Urothelium cell line (cell line): ENCODE measurements at regions not wholly inside any gene's neighbourhood (a gene's known extent, or its start where the extent isn't known, plus 50 kb on each side); places are given as distances from the start of the nearest gene placed in this dataset.

Experiments used
- DNase-seq: peaks from one replicate; pipeline ENCODE4 v3.0.0; 2011; ENCODE audit warnings: low spot score, mixed read lengths
- FAIRE-seq: peaks from 2 replicates; lab custom pipeline; 2011; peaks lifted over from hg19 to GRCh38; lab: Jason Lieb, UNC

DNA sequence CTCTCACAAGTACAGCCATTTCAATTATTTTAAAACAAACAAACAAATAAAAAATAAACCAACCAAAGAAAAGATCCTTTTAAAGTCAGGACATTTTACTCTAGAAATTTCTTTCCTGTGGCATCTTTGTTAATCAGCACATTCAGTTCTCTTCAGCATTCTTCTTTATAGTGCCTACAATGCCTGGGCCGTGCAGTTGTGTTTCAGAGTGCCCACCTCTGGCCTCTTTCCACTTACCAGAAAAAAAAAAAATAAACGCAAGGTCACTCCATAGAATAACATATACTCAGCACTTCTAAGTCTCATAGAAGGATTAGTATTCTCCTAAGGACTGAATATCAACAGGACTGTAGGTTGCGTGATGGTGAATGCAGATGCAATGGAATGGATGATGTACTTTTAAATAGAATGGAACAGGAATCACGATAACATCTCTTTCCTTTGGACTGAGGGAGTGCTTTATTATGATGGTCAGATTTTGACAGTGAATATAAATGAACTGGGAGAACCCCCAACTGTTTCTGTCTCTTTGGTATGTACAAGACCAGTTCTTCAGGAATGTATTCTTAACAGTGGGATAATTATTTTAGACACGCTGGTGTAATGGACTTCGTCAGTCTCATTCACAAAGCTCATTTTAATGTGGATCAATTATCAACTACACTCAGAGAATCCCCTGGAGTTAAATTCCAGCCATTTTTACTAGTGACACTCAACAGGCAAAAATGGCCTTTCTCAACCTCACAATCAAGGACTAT, 125.0 kb upstream of the NBEA start:
- DNase-seq, result no peak
- no peak for FAIRE-seq

DNA sequence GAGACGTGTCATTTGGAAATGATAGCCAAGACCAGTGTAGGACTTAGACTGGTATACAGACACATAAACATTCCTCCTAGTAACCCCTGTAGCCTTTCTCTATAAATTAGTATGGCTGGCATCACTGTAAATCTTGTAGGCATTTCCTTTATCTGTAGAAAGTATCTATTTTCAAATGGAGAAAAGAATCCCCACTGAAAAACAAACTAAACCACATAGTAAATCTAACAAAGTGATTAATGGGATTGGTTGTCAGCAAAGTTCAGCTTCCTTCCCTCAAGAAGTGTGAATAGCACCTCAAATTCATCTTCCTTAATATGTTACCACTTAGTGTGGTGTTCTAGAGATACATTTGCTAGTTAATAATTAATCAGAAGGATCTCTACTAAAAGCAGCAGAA, 119.4 kb upstream of the NBEA start:
- DNase-seq, result no peak
- no peak for FAIRE-seq

DNA sequence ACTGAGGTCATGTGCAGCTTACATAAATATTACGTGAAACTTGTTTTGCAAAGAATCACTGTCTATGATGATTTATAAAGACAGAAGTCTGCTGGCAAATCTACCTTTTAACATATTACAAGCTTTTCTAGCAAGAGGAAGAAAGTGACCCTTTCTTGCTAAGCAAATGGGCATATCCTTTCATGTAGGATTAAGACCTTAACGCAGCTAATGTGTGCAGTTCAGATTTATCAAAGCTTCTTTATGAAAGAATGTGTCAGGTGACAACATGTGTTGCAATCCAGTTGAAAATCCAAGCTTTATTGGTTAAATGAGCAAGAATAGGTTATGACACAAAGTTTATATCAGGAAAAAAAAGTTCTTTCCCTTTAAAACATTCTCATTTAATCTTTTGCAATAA, 115.6 kb upstream of the NBEA start:
- no peak for DNase-seq
- FAIRE-seq, result no peak

DNA sequence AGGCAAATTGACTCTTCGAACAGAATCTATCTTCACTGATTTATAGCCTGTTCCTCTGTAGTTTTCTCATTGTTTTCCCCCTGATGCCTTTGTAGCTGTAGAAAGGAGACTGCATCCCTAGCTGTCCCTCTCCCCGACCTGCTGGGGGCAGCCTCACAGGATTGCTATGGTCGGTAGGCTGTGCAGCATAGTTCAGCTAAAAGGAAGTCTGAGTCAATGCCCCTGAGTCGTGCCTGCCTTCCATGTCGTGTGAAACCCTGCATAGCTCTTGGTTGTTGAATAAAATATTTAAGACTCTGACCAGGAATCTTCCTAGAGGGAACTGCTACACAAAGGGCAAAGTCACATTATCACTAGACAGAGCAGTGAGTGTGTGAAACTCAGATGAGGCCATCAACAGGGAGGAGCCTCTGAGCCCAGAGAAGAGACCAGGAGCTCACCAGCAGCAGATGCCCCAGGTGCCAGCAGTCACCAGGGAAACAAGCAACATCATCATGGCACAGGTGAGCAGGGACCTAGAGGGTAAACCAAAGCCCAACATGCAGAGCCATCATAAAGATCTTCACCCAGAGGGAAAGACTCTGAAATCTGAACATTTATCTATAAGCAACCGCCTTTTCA, 108.4 kb upstream of the NBEA start:
- DNase-seq (no peak), FAIRE-seq (no peak)

DNA sequence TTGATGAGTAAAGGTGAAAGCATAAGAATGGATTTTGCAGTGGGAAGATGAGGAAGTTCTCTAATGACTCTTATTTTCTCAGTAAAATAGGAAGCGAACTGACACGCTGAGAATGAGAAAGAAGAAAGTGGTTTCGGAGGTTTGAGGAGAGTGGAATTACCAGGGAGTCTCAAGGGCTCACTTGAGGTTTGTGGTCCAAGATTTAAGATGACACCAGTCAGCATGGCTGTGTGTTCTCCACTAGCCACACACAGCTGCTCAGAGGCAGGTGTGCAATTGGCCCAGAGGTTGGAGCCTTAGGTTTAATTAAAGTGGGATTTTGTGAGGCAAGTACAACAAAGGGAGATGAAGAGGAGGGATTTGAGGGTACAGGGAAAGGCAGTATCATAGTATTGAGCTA, 99.6 kb upstream of the NBEA start:
- FAIRE-seq (no peak), DNase-seq (no peak)

DNA sequence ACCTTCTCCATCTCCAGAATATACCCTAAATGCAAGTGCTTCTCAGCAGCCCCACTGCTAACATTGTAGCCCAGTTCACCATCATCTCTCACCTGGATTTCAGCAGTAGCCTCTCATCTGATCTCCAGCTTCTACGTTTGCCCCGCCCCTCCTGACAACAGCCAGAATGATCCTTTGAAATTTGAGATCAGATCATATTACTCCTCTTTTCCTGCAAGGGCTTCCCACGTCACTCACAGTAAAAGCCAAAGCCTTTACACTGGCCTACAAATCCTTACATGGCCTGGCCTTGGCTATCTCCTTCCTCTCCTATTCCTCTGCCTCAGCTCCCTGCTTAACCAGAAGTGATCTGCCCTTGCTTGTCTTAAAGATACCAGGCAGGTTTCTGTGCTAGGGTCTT, 94.3 kb upstream of the NBEA start:
- no peak for DNase-seq

DNA sequence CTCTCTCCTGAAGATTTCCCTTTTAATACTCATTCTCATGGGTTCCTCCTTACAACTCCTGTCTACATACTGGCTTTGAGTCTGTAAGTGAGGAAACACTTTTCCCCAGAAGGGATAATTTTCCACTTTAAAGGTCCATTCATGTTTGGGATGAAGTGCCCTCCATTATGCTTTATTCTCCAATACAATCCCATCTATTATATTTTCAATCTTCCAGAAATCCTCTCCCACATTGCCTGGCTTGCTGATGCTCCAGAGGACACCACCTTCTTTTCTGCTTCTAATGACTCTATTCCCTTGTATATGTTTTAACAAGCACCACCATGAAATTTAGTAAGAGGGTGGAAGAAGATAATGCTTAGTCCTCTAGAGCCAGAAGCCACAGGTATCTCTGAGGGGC, 92.7 kb upstream of the NBEA start:
- DNase-seq, result no peak
- no peak for FAIRE-seq

More for the DNA sequence above, 94.3 kb upstream of the NBEA start:
- FAIRE-seq, result no peak

DNA sequence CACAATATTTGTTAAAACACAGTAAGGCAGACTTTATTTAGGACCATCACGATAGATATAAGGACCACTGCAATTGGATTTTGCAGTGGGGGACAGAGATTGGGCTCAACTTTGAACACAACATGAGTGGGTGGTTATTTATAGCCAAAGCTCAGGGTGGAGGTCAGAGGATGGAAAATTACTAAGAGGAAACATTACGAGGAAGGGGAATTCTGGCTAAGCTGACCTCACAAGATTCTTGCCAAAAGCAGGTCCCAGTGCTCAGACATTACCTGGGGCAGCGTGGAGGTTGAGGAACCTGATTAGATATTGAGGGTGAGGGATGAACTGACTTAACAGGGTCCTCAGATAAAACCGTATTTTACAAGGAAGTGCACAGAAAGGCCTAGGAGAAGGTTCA, 88.9 kb upstream of the NBEA start:
- no peak for DNase-seq
- no peak for FAIRE-seq

DNA sequence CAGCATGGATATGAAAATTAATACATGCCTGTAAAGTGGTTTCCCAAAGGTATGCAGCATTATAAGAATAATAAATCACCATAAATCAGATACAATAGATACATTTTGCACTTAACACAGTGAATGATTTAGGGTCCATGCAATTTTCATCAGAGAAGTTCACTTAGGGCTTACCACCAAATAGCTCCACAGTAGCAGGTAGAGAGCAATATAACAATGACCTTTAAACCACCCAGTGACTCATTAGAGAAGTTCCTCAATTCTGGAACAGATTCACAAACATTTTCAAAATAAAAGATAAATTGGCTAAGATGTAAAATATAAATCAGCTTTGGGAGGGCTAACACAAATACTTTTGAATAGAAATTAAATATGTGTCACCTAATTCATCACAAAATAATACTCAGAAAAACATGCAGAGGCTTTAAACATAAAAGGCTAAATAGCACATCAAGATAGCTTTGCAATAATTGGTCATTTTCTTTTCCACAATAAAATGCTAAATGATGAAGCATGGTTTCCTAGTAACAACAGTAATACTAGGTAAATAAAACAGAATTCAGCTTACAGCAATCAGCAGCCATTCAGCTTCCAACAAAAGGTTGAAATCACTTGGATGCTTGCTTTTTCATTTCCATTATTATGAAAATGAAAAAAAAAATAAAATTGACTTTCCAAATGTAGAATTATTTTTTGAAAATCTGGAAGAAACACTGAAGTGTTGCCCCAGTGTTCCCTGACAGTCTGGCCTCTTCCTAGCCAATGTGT, 84.3 kb upstream of the NBEA start:
- FAIRE-seq (no peak), DNase-seq (no peak)

DNA sequence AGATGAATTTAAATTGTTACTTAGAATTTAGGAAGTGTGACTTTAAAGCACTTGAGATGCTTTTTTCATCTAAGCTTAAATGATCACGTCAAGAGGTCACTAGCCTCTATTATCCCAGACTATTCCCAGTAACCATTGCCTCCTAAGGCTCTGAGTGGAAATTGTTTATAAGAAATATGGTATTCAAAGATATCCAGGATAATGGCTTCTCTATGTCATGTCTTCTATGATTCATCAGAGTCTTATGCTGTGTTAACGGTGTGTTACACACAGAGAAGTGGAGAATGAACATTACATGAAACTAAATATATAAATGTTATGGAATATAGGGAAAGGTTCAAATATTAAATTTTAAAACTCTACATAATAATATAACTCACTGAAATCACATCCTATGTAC, 79.8 kb upstream of the NBEA start:
- no peak for DNase-seq
- FAIRE-seq, result no peak

DNA sequence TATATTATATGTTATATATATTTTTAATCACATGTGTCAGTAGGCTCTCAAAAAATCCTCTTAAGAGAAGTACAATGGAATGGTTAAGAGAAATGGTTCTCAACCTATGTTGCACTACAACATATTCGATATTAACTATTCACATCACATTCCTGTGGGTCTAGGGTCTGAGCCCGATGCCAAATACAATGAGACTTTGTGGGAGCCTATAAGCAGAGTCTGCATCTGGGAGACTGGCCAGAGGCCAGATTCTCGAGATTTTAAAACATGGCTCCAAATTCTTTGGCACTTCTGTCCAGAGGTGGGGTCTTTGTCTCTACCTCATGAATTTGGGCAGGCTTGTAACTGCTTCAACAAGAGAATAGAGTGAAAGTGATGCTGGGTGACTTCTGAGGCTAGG, 79.4 kb upstream of the NBEA start:
- DNase-seq, result no peak

DNA sequence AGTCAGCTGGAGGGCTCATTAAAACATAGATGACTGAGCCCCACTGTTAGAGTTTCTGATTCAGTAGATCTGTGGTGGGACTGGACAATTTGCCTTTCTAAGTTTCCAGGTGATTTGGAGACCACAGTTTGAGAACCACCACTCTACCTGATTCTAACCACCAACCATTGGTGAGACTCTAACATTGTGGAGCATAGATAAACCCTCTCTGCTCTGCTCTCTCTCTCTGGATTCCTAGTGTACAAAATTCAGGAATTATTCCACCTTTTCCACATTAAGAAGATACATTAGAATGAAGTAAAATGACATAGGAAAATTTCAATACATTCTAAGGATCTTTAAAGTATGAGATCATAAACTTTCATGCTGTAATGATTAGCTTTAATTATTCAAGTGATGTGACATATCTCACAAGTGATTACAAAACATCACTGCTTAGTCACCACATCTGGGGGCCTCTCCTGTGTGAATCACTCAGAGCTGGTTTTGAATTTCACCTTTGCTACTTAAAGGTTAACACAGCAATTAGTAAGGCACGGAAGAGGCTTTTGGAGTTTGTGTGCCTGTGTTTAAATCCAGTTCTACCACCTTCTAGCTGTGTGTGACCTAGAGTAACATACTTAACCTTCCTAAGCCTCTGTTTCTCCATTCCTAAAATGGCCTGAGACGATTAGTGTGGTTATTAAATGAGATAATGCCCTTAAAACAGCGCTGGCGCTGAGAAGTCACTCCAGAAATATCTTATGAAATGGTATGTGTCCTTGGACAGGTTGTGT, 78.5 kb upstream of the NBEA start:
- FAIRE-seq, result no peak
- peak; percentile 46 for DNase-seq

More for the DNA sequence above, 79.4 kb upstream of the NBEA start:
- no peak for FAIRE-seq

DNA sequence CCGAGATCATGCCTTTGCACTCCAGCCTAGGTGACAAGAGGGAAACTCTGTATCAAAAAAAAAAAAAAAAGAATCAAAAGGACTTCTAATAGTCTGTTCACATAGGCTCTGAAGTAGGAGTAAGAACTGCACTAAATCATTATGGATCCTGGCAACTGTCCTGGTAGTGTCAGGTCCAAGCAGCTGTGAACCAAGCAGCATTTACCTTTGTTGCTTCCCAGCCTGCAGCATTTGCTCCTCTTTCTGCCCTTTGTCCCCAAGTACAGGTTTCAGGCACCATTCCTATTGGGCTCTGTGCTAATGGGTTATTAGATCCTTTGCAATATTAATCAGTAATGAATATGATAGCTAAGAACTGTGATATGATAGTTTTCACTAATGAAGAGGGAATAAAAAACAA, 77.4 kb upstream of the NBEA start:
- FAIRE-seq (no peak), DNase-seq (no peak)

DNA sequence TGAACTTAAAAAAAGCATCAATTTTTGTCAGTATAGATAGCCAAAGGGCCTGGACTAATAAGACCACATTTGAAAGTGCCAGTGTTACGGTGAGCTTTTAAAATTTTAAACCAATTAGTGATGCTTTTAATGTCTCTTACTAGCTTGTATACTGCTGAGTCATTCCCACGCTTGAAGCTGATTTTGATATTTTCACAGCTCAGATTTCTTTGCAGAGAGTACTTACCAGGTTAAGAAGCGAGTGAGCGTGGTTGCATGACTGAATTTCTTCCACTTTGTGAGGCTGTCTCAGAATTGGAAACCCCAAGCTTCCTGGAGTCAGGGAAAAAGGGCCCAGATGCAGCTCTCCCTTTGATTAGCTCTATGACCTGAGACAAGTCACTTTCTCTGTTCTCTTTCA, 74.5 kb upstream of the NBEA start:
- FAIRE-seq (no peak), DNase-seq (no peak)

DNA sequence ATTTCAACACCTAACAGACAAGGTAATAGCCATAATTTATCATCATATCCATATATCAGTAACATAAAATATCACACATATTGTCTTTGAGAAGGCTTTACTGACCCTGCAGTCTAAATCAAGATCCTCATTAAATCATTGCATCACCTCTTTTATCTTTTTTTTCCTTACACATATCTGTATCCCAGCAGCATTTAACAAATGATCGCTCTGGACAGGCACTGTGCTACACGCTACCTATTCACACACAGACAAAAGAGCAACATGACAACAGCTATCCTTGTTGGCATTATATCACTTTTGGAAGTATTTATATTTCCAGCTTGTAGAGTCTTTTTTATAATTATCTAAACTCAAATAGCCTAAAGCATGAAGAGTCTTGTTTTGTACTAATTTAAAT, 73.3 kb upstream of the NBEA start:
- no peak for DNase-seq
- no peak for FAIRE-seq

DNA sequence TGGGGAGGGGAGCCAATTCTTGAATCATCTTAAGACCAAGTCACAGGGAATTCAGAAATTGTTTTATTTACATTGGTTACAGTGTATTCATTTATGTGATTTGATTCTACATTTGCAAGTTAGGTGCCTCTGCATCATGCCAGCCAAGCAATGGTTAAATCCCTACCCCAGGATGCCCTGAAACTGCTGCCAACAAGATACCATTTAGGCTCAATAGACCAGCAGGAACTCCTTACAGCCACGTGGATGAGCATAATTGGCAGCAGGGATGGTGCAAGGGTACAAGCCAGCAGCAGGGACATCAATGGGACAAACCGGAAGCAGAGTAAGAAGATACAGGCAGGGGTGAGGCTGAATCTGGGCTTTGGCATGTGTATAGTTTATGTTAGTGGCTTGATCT, 72.4 kb upstream of the NBEA start:
- no peak for DNase-seq
- FAIRE-seq, result no peak

DNA sequence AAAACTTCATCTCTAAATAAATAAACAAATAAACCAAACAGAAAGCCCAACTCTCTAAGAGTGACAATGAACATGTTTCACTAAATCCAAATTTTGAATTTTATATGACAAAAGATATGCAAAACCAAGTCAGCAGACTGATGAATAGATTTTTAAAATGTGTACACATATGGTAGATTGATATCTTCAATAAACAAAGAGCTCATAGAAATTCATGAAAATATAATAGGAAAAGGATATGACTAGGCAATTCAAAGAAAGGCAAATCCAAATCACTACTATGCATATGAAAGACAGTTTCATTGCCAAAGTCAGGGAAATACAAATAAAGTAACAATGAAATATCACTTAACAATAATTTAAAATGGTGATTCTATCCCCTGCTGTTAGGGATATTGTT, 63.7 kb upstream of the NBEA start:
- DNase-seq (no peak), FAIRE-seq (no peak)

DNA sequence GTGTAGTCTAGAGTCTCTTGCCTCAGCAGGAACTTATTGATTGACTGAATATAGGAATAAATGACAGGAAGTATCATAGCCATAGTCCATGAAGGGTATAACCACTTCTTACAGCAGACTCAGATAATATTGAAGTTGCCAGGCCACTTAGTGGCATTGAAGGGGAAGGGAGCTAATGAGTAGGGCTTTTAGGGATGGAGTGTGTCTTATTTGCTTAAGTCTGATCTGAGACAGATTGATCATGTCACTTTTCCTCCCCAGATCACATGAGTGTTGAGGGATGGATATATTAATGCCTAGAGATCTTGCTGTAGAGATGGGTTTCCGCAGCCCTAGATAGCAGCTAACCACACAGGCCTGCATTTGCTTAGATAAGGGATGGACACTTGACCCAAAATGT, 62.2 kb upstream of the NBEA start:
- DNase-seq (no peak), FAIRE-seq (no peak)

DNA sequence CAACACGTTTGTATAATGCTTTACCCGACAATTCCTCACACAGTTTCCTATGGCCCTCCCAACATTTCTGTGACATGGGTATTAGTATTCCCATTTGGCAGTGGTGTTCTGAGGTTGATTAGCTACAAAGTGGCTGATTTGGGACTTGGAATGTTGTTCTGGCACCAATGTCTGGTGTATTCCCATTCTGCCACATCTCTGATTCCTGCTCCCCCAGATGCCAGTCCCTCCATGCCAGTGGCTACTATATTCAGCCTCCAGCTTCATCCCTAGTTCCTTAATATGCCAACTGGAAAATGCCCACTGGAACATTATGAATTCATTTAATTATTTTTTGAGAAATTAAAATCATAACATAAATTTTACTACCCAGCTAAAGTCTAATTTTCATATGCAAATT, 60.6 kb upstream of the NBEA start:
- FAIRE-seq, result no peak
- DNase-seq, result no peak

DNA sequence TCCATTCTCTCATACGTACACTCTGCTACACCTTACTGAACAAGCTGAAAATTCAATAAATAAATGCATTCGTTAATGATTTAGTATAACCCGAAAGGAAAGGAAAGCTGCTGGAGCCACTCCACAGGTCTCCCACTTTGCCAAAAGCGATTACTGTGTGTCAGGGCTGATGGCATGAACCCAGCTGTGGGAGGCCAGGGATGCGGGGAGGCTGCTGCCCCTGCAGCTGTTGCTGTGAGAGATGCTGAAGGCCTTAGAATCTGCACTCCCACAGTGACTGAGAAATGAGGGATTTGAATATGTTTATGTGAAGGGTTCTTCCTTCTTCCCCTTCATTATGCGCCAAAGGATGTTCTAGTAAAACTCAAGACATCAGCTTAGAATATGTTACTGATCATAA, 58.7 kb upstream of the NBEA start:
- DNase-seq (no peak), FAIRE-seq (no peak)

DNA sequence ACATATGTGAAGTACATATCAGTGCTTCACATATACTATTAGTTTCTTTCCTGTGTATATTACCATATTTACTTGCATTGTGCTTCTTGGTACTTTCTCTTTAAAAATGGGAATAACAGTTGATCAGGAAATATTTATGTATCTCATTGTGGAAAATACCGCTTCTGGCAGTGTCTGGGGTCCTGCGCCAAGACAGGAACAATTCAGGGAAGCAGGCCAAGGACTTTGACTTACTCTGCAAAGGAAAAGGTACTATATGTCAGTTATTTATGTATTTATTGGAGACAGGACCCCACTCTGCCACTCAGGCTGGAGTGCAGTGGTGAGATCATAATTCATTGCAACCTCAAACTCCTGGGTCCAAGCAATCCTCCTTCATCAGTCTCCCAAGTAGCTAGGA, 57.7 kb upstream of the NBEA start:
- FAIRE-seq (no peak), DNase-seq (no peak)
